ENCODE measurements at regions not wholly inside any gene's neighbourhood (a gene's known extent, or its start where the extent isn't known, plus 50 kb on each side); places are given as distances from the start of the nearest gene placed in this dataset.
A peak's percentile ranks its signal among the peaks of the same experiment; 100 is the strongest.

- no peak for TF ChIP-seq CTCF (IDR thresholded peaks at IDR 0.05)
- no peaks in the 10 kb centered on the region for H3K36me3 ChIP-seq
- peak overlapping the region in 1 of 2 donors; percentile 28 for H3K27ac ChIP-seq
- H3K27me3 ChIP-seq = no peaks in the 10 kb centered on the region
- peaks cover 0 to 8% of the 10 kb centered on the region in 2 donors for H3K4me1 ChIP-seq
- DNase-seq (ENCODE audit: low spot score) = no peak
- H3K4me3 ChIP-seq = no peak overlapping the region
- no peaks in the 10 kb centered on the region for H3K9me3 ChIP-seq
Observed at GRCh38 chr5:57804007-57804444, 321.4 kb upstream of the ACTBL2 start.

- Histone ChIP-seq H3K36me3 (no peaks in the 10 kb centered on the region), H3K27me3 (no peaks in the 10 kb centered on the region), H3K4me1 (peaks cover 0 to 8% of the 10 kb centered on the region in 2 donors), H3K9me3 (no peaks in the 10 kb centered on the region), H3K4me3 (no peak overlapping the region), H3K27ac (no peak overlapping the region)
- DNase-seq (ENCODE audit: low spot score) = no peak
- TF ChIP-seq CTCF (IDR thresholded peaks at IDR 0.05) = no peak
Observed at GRCh38 chr5:57802131-57802530, 319.5 kb upstream of the ACTBL2 start.

GRCh38 chr5:57795203-57795602 lies 312.6 kb upstream of the ACTBL2 start:
- H3K27ac ChIP-seq = no peak overlapping the region
- no peaks in the 10 kb centered on the region for H3K36me3 ChIP-seq
- H3K4me3 ChIP-seq = no peak overlapping the region
- no peak for DNase-seq (ENCODE audit: low spot score)
- no peak for TF ChIP-seq CTCF (IDR thresholded peaks at IDR 0.05)
- H3K9me3 ChIP-seq = no peaks in the 10 kb centered on the region
- H3K27me3 ChIP-seq = no peaks in the 10 kb centered on the region
- no peaks in the 10 kb centered on the region for H3K4me1 ChIP-seq

GRCh38 chr5:57791875-57792274 lies 309.3 kb upstream of the ACTBL2 start:
- no peak for TF ChIP-seq CTCF (IDR thresholded peaks at IDR 0.05)
- Histone ChIP-seq H3K36me3 (no peaks in the 10 kb centered on the region), H3K9me3 (no peaks in the 10 kb centered on the region), H3K4me3 (no peak overlapping the region), H3K27ac (no peak overlapping the region), H3K27me3 (no peaks in the 10 kb centered on the region), H3K4me1 (no peaks in the 10 kb centered on the region)
- no peak for DNase-seq (ENCODE audit: low spot score)

- TF ChIP-seq CTCF (IDR thresholded peaks at IDR 0.05) = no peak
- Histone ChIP-seq H3K36me3 (no peaks in the 10 kb centered on the region), H3K27me3 (no peaks in the 10 kb centered on the region), H3K27ac (no peak overlapping the region), H3K4me3 (no peak overlapping the region), H3K9me3 (no peaks in the 10 kb centered on the region), H3K4me1 (no peaks in the 10 kb centered on the region)
- DNase-seq (ENCODE audit: low spot score) = no peak
Observed at GRCh38 chr5:57785946-57786345, 303.3 kb upstream of the ACTBL2 start.

GRCh38 chr5:57784121-57784520 lies 301.5 kb upstream of the ACTBL2 start:
- no peak for TF ChIP-seq CTCF (IDR thresholded peaks at IDR 0.05)

More at GRCh38 chr5:57784121-57784520, 301.5 kb upstream of the ACTBL2 start:
- H3K4me1 ChIP-seq = peaks cover 0 to 15% of the 10 kb centered on the region in 2 donors
- no peaks in the 10 kb centered on the region for H3K27me3 ChIP-seq
- H3K27ac ChIP-seq = no peak overlapping the region
- H3K4me3 ChIP-seq = peak overlapping the region in 1 of 2 donors; percentile 8
- no peak for DNase-seq (ENCODE audit: low spot score)
- H3K36me3 ChIP-seq = no peaks in the 10 kb centered on the region
- H3K9me3 ChIP-seq = no peaks in the 10 kb centered on the region
